VCaP (cell line): ENCODE measurements at regions not wholly inside any gene's neighbourhood (a gene's known extent, or its start where the extent isn't known, plus 50 kb on each side); places are given as distances from the start of the nearest gene placed in this dataset.

Source experiments
- H3K27ac ChIP-seq: fragments of 450-650 bp; 2 replicates; pipeline ENCODE4 v1.5.1; 2017
- CTCF ChIP-seq: fragments of 450-650 bp; conservative IDR thresholded peaks from 2 replicates; pipeline ENCODE4 v1.5.1; 2017; ENCODE audit warnings: mild to moderate bottlenecking, moderate library complexity

GRCh38 chr2:138853296-138853695, 73.1 kb upstream of the NXPH2 start:
- TF ChIP-seq CTCF = no peak

DNA sequence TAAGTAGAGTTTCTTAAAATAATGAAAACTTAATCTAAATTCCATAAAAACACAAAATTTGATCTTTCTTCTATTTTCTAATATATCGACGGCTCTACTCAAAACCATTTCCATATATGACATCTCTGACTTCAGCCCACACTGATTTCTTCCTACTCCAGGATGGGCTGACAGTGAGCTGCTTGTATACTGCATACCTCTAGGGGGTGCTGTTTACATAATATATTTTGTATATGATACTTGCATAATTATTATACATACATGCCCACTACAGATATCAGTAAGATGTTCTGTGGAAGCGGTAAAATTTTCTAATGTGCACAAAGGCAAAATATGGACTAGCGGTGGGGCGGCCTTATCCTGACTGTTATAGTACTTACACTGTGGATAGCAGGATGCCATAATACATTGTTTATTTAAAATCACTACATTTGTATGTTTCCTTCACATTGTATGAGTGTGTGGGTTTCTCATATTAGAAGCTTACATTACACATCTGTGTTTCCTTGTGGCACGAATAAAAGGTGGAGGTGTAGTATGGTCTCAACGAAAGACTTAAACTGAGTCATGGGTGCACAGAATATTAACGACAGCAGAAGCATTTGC, 66.1 kb upstream of the NXPH2 start:
- TF ChIP-seq CTCF = peak; percentile 82
- H3K27ac ChIP-seq = no peak overlapping the region

More at GRCh38 chr2:138853296-138853695, 73.1 kb upstream of the NXPH2 start:
- no peak overlapping the region for H3K27ac ChIP-seq

DNA sequence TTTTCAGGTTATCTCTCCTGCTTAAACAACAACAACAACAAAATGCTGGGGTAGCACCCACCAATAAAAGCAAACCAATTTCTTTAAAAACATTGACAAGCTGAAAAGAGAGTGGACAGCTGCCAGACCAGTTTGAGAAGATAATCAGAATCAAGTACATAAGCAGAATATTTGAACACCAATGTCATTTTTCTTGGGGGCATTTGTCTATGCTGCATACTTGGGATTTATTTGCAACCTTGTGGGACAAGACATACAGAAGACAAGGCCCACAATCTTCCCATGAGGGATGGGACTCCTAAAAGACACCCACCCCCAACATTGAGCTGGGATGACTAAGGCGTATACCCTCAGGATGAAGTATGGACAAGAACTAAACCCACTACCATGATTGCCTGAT, 62.2 kb upstream of the NXPH2 start:
- TF ChIP-seq CTCF = no peak
- H3K27ac ChIP-seq = no peak overlapping the region

- no peak overlapping the region for H3K27ac ChIP-seq
- no peak; the same call in 1 of the 2 replicates for TF ChIP-seq CTCF
These were observed 61.3 kb upstream of the NXPH2 start for GRCh38 chr2:138841459-138841858.

DNA sequence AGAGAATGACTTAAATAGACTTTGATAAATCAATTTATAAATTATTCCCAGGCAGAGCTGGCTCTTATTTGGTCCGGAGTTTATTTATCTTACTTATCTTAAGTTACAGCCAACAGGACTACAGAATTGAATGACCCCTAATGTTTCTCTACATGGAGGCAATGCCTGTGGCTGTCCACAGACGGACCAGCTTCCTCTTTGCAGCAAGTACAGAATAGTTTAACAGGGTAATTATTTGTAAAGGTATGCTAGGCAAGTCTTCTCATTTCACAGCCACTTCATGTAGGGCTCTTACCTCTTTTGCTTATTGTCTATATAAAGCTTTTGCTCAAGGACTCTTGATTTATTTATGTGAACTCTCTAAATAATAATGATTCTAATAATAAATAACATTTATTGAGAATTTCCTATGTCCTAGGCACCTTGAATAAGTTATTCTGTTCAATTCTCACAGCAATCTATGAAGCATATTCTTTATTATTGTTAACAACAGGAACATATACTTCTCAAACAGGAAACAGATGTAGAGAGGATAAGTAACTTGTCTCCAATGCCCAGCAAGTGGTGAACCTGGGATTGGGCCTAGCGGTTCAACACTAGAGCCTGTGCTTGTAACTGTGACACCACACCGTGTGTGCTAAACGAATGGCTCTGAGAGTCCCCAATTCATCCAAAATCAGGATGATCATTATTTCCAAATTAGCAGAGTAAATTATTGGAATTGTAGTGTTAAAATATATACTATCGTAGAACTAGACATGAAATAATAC, 58.8 kb upstream of the NXPH2 start:
- no peak overlapping the region for H3K27ac ChIP-seq
- TF ChIP-seq CTCF = no peak

DNA sequence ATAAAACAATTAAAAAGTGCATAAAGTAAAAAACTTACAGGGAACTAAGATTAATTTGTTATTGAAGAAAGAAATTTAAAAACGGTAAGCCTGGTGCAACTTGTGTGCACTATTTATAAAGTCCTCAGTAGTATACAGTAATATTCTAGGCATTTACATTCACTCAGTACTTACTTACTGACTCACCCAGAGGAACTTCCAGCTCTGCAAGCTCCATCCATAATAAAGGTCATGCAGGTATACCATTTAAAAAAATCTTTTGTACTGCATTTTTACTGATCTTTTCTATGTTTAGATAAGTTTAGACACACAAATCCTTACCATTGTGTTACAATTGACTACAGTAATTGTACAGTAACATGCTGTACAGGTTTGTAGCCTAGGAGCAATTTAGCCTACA, 51.5 kb upstream of the NXPH2 start:
- no peak for TF ChIP-seq CTCF

GRCh38 chr2:138831154-138831553, 51.0 kb upstream of the NXPH2 start:
- no peak overlapping the region for H3K27ac ChIP-seq
- no peak for TF ChIP-seq CTCF

More for the DNA sequence above, 51.5 kb upstream of the NXPH2 start:
- H3K27ac ChIP-seq = no peak overlapping the region
